ENCODE measurements at regions not wholly inside any gene's neighbourhood (a gene's known extent, or its start where the extent isn't known, plus 50 kb on each side); places are given as distances from the start of the nearest gene placed in this dataset.
"Not testable (repeated sequence)": the region's sequence is repeated elsewhere in the genome, so short reads cannot be mapped to it uniquely, and the experiment has no call there.

DNA sequence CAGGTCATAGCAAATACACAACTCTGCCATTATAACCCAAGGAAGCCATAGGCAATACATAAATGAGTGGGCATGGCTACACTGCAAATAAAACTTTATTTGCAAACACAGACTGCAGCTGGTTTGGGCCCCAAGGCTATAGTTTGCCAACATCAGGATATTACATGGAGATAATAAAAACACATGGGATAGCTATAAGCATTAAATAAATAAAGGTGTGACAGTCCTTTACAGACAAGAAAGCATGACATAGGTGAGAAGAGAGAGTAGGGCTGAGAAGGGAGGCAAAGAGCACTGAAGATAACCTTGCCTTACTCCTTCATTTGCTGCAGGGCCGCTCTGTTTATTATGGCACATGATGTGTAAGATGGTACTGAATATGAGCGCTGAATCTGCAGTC lies 135.1 kb upstream of the GHITM start:
- H3K4me3 Mint-ChIP-seq = no peak overlapping the region
- H3K27ac Mint-ChIP-seq (ENCODE audit: low read depth) = no peak overlapping the region
- H3K4me1 Mint-ChIP-seq = no peaks in the 10 kb centered on the region
- ATAC-seq (replicated peaks; ENCODE audit: extremely low read depth, poor library complexity, severe bottlenecking) = no peak
- H3K27me3 Mint-ChIP-seq = peaks cover 18% of the 10 kb centered on the region
- H3K36me3 Mint-ChIP-seq (ENCODE audit: insufficient read depth) = peaks cover 3% of the 10 kb centered on the region
- no peaks in the 10 kb centered on the region for H3K9me3 Mint-ChIP-seq
- DNase-seq (ENCODE audit: low spot score in 2 of 2) = no peak

DNA sequence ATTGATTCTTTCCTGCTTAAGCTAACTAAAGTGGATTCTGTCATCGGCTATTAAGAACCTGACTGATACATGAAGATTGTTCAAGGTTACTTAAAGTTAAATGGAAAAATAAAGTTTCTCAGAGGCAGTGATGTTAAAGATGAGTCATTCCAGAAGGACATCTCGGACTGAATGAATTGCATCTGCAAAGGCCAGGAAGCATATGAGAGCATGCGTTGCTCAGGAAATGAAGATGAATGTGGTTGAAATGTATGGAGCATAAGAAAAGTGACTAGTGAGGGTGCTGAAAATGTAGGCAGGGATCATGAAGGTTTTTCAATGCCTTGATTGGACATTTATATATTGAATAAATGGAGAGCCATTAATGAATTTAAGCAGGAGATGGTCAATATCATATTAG lies 133.9 kb upstream of the GHITM start:
- DNase-seq (ENCODE audit: low spot score in 2 of 2) (no peak), ATAC-seq (replicated peaks; ENCODE audit: extremely low read depth, poor library complexity, severe bottlenecking) (no peak)
- Mint-ChIP-seq H3K27me3 (peaks cover 11% of the 10 kb centered on the region), H3K27ac (ENCODE audit: low read depth) (no peak overlapping the region), H3K9me3 (no peaks in the 10 kb centered on the region), H3K36me3 (ENCODE audit: insufficient read depth) (peaks cover 3% of the 10 kb centered on the region), H3K4me1 (no peaks in the 10 kb centered on the region), H3K4me3 (no peak overlapping the region)

DNA sequence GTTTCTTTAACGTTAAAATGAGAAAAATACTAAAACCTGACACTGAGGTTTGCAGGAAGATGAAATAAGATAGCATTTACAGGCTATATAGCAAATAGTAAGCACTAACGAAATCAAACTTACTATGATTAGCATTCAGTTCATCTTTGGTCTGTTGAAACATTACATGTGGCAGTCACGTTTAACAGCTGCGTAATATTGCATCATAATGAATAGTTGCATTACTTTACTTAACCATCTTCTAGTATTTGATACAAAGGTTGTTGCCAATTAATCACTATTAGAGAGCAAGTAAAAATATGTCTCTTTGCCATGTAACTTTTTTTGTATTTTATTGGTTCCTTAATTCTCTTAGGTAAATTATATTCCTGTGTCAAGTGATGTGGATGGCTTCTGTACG lies 131.8 kb upstream of the GHITM start:
- peaks cover 21% of the 10 kb centered on the region for H3K27me3 Mint-ChIP-seq
- no peak overlapping the region for H3K27ac Mint-ChIP-seq (ENCODE audit: low read depth)
- no peaks in the 10 kb centered on the region for H3K9me3 Mint-ChIP-seq
- DNase-seq (ENCODE audit: low spot score in 2 of 2) (no peak), ATAC-seq (replicated peaks; ENCODE audit: extremely low read depth, poor library complexity, severe bottlenecking) (no peak)
- no peak overlapping the region for H3K4me3 Mint-ChIP-seq
- no peaks in the 10 kb centered on the region for H3K4me1 Mint-ChIP-seq
- H3K36me3 Mint-ChIP-seq (ENCODE audit: insufficient read depth) = no peaks in the 10 kb centered on the region

DNA sequence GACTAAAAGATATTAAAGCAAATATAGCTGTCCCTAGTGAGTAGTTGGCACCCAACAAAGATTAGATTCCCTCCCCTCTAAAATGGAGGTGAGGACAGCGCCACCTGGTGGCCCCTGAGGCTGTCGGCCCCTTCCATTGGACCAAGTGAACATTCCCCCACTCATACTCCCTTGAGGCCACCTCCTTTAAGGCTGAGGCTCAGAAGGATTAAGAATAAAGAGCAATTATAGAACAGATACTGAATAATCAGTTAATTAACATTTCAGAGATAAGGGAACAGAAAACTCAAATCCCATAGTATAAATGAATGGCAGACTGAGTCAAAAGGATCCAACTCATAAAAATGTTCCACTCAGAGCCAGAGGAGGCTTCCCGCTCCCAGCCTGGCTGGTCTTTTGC lies 130.4 kb upstream of the GHITM start:
- Mint-ChIP-seq H3K4me1 (no peaks in the 10 kb centered on the region), H3K4me3 (no peak overlapping the region)

GRCh38 chr10:84012431-84012830 lies 126.9 kb upstream of the GHITM start:
- Mint-ChIP-seq H3K9me3 (no peaks in the 10 kb centered on the region), H3K27ac (ENCODE audit: low read depth) (no peak overlapping the region), H3K4me1 (no peaks in the 10 kb centered on the region), H3K4me3 (no peak overlapping the region), H3K36me3 (ENCODE audit: insufficient read depth) (no peaks in the 10 kb centered on the region), H3K27me3 (peaks cover 62% of the 10 kb centered on the region)
- no peak for DNase-seq (ENCODE audit: low spot score in 2 of 2)
- ATAC-seq (replicated peaks; ENCODE audit: extremely low read depth, poor library complexity, severe bottlenecking) = no peak

More for the DNA sequence above, 130.4 kb upstream of the GHITM start:
- no peaks in the 10 kb centered on the region for H3K36me3 Mint-ChIP-seq (ENCODE audit: insufficient read depth)
- DNase-seq (ENCODE audit: low spot score in 2 of 2) = no peak
- H3K27me3 Mint-ChIP-seq = peaks cover 32% of the 10 kb centered on the region
- no peaks in the 10 kb centered on the region for H3K9me3 Mint-ChIP-seq
- ATAC-seq (replicated peaks; ENCODE audit: extremely low read depth, poor library complexity, severe bottlenecking) = no peak
- H3K27ac Mint-ChIP-seq (ENCODE audit: low read depth) = no peak overlapping the region

DNA sequence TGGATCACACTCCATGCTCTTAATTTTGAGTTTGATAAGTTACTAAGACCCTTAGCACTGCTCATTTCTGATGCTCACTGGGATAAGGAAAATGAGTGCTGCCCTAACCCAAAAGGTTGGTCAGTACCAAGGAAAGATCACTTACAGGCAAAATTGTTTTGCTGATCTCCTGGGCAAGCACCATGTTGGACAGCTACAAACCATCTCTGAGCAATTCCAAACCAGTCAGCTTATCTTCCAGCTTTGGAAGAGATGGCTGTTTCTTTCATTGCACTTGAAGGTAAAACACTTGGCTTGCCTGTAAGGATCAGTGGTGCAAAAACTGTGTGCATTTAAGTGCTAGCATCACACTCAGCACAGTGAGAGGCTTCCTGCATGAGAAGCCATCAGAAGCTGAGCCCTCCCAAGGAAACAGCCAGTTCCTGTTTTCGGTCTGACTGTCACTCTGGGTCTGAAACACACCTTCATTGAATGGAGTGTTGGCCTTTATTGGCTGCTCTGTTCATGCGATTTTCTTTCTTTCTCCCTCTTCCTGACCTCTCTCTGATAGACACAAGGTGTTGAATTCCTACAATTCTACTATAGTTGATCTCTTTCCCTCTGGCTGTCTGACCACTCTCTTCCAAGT lies 126.4 kb upstream of the GHITM start:
- Mint-ChIP-seq H3K36me3 (ENCODE audit: insufficient read depth) (no peaks in the 10 kb centered on the region), H3K9me3 (no peaks in the 10 kb centered on the region), H3K4me1 (no peaks in the 10 kb centered on the region), H3K27me3 (peaks cover 67% of the 10 kb centered on the region), H3K27ac (ENCODE audit: low read depth) (no peak overlapping the region), H3K4me3 (no peak overlapping the region)
- no peak for DNase-seq (ENCODE audit: low spot score in 2 of 2)
- ATAC-seq (replicated peaks; ENCODE audit: extremely low read depth, poor library complexity, severe bottlenecking) = no peak

DNA sequence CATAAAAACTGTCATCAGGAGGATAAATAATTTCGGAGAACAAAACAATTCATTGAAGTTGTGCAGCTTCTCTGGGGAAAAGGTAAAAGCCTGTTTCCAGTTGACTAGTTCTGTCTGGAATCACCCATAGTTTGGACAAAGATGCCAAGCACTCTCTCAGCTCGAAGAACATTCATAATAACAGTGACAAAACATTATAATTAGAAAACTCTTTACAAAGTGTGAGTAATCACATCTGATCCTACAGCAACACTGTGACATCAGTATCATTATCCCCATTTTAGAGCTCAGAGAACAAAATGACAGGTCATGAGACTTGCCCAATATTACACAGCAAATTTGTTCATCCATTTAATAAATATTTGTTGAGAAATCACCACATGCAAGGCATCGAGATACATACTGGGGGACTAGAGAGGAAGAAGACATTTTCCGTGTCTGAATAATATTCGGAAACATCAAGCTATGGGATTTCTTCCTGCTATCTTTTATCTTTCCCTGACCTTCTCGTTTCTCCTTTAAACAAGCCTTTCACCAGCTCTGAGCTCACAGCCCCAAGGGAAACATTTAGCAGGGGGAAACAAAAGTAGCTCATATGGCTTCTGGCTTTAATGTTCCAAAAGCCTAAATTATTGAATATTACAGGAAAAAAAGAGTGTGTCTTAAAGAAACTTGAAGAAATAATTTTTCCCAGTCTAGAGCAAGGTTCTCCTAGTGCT lies 123.3 kb upstream of the GHITM start:
- ATAC-seq (replicated peaks; ENCODE audit: extremely low read depth, poor library complexity, severe bottlenecking) (no peak), DNase-seq (ENCODE audit: low spot score in 2 of 2) (no peak)
- H3K36me3 Mint-ChIP-seq (ENCODE audit: insufficient read depth) = no peaks in the 10 kb centered on the region
- H3K4me1 Mint-ChIP-seq = no peaks in the 10 kb centered on the region
- peaks cover 71% of the 10 kb centered on the region for H3K27me3 Mint-ChIP-seq
- H3K27ac Mint-ChIP-seq (ENCODE audit: low read depth) = no peak overlapping the region
- no peaks in the 10 kb centered on the region for H3K9me3 Mint-ChIP-seq
- no peak overlapping the region for H3K4me3 Mint-ChIP-seq

DNA sequence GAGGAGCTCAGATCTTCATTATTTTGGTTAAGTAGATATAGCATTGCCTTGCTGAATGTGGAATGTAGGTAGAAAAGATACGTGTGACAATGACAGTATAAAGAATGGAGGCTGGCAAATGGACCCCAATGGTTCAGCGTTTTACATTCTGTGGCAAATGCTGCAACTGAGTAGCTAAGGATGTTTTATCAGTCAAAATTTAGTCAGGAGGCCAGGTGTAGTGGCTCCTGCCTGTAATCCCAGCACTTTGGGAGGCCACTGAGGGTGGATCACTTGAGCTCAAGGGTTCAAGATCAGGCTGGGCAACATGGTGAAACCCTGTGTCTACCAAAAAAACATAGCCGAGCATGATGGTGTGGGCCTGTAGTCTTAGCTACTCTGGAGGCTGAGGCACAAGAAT lies 120.5 kb upstream of the GHITM start:
- H3K4me3 Mint-ChIP-seq = no peak overlapping the region
- H3K27ac Mint-ChIP-seq (ENCODE audit: low read depth) = no peak overlapping the region
- peaks cover 57% of the 10 kb centered on the region for H3K27me3 Mint-ChIP-seq
- no peaks in the 10 kb centered on the region for H3K4me1 Mint-ChIP-seq
- no peaks in the 10 kb centered on the region for H3K36me3 Mint-ChIP-seq (ENCODE audit: insufficient read depth)
- ATAC-seq (replicated peaks; ENCODE audit: extremely low read depth, poor library complexity, severe bottlenecking) (no peak), DNase-seq (ENCODE audit: low spot score in 2 of 2) (no peak)
- peaks cover 15% of the 10 kb centered on the region for H3K9me3 Mint-ChIP-seq

DNA sequence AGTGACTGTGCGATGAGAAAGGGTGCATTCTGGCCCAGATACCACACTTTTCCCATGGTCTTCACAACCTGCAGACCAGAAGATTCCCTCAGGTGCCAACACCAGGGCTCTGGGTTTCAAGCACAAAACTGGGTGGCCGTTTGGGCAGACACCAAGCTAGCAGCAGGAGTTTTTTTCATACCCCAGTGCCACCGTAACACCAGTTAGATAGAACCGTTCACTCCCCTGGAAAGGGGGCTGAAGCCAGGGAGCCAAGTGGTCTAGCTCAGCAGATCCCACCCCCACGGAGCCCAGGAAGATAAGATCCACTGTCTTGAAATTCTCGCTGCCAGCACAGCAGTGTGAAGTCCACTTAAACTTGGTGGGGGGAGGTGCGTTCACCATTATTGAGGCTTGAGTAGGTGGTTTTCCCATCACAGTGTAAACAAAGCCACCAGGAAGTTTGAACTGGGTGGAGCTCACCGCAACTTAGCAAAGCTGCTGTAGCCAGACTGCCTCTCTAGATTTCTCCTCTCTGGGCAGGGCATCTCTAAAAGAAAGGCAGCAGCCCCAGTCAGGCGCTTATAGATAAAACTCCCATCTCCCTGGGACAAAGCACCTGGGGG lies 119.4 kb upstream of the GHITM start:
- H3K36me3 Mint-ChIP-seq (ENCODE audit: insufficient read depth); H3K27ac Mint-ChIP-seq (ENCODE audit: low read depth); DNase-seq (ENCODE audit: low spot score in 2 of 2); H3K4me3 Mint-ChIP-seq; ATAC-seq (replicated peaks; ENCODE audit: extremely low read depth, poor library complexity, severe bottlenecking); H3K4me1 Mint-ChIP-seq: not testable (repeated sequence)
- peaks cover 15% of the 10 kb centered on the region for H3K9me3 Mint-ChIP-seq
- H3K27me3 Mint-ChIP-seq = peaks cover 51% of the 10 kb centered on the region

- no peak for DNase-seq (ENCODE audit: low spot score in 2 of 2)
- Mint-ChIP-seq H3K9me3 (peaks cover 15% of the 10 kb centered on the region), H3K4me1 (no peaks in the 10 kb centered on the region), H3K4me3 (no peak overlapping the region), H3K27ac (ENCODE audit: low read depth) (no peak overlapping the region), H3K27me3 (peaks cover 11% of the 10 kb centered on the region), H3K36me3 (ENCODE audit: insufficient read depth) (peaks cover 1% of the 10 kb centered on the region)
- ATAC-seq (replicated peaks; ENCODE audit: extremely low read depth, poor library complexity, severe bottlenecking) = no peak
Measured at GRCh38 chr10:84026821-84027257, 112.5 kb upstream of the GHITM start.

- no peak for ATAC-seq (replicated peaks; ENCODE audit: extremely low read depth, poor library complexity, severe bottlenecking)
- Mint-ChIP-seq H3K4me3 (no peak overlapping the region), H3K4me1 (no peaks in the 10 kb centered on the region), H3K27ac (ENCODE audit: low read depth) (no peak overlapping the region), H3K27me3 (no peaks in the 10 kb centered on the region), H3K9me3 (no peaks in the 10 kb centered on the region), H3K36me3 (ENCODE audit: insufficient read depth) (no peaks in the 10 kb centered on the region)
- no peak for DNase-seq (ENCODE audit: low spot score in 2 of 2)
Measured at GRCh38 chr10:84029840-84030239, 109.5 kb upstream of the GHITM start.

DNA sequence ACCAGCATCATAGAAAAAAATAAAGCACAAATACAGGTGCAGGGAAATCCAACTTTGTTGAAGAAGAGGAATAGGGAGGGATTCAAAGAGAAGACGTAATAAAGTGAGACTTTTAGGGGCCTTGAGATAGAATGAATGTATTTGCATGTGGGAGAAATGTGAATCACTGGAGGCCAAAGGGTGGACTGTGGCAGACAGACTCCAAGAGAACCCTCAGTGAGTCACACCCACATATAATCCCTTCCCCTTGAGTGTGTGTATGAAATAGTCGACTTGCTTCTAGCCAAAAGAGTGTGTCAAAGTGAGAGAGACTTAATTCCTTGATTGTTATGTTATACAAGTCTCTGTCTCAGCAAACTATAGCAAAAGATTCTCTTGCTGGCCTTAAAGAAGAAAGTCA lies 101.3 kb upstream of the GHITM start:
- Mint-ChIP-seq H3K27me3 (peaks cover 35% of the 10 kb centered on the region), H3K4me3 (no peak overlapping the region), H3K27ac (ENCODE audit: low read depth) (no peak overlapping the region), H3K9me3 (no peaks in the 10 kb centered on the region), H3K36me3 (ENCODE audit: insufficient read depth) (no peaks in the 10 kb centered on the region), H3K4me1 (no peaks in the 10 kb centered on the region)
- DNase-seq (ENCODE audit: low spot score in 2 of 2) (no peak), ATAC-seq (replicated peaks; ENCODE audit: extremely low read depth, poor library complexity, severe bottlenecking) (no peak)

GRCh38 chr10:84039957-84040356 lies 99.4 kb upstream of the GHITM start:
- ATAC-seq (replicated peaks; ENCODE audit: extremely low read depth, poor library complexity, severe bottlenecking) = no peak
- H3K9me3 Mint-ChIP-seq = no peaks in the 10 kb centered on the region

More at GRCh38 chr10:84039957-84040356, 99.4 kb upstream of the GHITM start:
- DNase-seq (ENCODE audit: low spot score in 2 of 2) = no peak
- Mint-ChIP-seq H3K27me3 (peaks cover 34% of the 10 kb centered on the region), H3K27ac (ENCODE audit: low read depth) (no peak overlapping the region), H3K36me3 (ENCODE audit: insufficient read depth) (no peaks in the 10 kb centered on the region), H3K4me1 (no peaks in the 10 kb centered on the region), H3K4me3 (no peak overlapping the region)
